Amniotic stem cell (primary cell): ENCODE measurements at regions not wholly inside any gene's neighbourhood (a gene's known extent, or its start where the extent isn't known, plus 50 kb on each side); places are given as distances from the start of the nearest gene placed in this dataset.

Experiments
- DNase-seq: peaks from one replicate; lab custom pipeline; 2025; lab: John Stamatoyannopoulos, UW

DNA sequence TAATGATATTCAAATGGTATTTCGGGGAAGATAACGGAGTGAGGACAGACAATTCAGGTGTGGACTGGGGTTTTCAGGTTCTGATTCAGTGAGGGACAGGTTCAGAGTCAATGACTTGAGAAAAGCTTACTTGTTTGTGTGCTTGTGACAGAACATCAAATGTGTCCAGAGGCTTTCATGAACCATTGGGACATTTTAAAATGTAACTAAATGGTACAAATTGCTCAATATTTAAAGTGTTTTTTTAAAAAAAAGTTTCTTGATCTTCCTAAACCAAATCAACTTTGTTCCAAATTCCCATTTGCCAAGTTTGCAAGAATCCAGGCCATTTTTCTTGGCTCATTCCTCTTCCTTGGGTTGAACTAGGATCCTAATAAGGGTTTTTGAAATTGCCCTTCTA is 59.4 kb upstream of the BZW1 start:
- no peak for DNase-seq

DNA sequence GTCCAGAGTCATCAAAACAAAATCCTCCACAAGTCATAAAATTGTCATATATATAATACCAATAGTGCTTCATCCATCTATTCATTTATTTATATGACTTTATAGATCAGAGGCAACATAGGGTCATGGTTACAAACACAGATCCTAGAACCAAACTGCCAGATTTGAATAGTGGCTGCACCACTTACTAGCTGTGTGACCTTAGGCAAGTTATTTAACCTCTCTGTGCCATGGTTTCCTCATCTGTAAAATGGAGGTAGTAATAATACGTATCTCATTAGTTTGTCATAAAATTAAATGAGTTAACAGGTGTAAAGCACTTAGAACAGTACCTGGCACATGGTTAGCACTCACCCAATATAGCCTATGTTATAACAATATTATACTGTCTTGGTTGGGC is 58.9 kb upstream of the BZW1 start:
- no peak for DNase-seq

DNA sequence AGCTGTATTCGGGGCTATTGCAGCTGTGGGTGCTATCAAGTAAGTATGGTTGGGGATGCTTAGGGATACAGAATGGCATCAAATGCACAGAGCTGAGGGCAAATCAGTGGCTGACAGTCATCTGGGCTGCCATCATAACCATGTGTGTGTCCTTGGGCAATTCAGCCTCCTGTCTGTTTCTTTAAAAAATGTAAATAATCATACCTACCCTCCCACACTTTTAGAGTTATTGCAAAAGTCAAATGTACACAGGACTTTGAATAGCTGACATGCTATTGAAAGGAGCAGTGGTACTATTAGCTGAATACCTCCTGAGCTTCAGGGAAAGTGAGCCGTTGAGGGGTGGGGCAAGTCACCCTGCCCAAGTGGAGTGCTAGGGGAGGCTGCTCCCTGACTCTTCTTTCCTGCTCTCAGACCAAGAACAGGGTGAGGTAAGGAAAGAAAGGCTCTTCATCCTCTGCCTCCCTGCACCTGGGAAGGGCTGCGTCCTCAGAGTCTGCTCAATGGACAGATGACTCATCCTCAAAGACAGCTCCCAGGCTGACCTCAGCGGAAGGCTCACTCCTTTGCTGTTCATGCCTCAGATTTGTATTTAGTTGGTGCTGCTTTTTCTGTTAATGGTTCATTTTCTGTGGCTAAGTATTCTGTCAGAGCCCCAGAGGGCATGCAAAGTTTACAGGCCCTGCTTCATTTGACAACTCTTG is 54.9 kb upstream of the BZW1 start:
- DNase-seq, result peak; percentile 52

DNA sequence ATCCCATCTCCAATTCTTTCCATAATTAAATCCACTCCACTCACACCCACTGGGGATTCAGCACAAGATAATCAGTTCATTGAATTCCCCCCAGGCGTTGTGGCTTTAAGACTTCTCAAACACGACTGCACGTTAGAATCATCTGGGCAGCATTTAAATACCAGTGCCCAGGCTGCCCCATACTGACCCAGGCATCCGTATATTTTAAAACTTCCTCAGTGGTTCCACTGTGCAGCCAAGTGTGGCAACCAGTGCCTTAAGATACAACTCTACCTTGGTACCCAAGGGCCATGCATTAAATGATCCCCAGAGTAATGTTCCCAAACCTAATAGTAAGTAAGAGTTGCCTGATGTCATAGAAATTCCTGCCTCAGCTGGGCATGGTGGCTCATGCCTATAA is 54.3 kb upstream of the BZW1 start:
- no peak for DNase-seq

DNA sequence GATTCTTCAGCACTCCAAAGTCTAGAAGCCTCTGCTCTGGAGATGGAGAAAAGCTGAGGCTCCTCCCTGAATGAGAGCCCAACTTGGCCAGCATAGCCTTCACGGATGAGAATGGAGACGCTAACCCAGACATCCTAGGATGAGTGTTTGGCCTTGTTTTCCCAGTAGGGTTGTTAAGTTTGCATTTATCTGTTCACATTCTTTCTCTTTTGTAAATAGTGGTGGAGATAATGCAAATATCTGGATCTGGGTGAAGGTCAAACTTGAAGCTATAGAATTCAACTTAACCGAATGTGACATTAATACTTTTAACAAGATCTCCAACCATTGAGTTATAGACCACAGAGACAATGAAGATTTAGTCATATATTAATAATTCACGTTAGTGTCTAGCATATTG is 53.4 kb upstream of the BZW1 start:
- DNase-seq, result no peak

DNA sequence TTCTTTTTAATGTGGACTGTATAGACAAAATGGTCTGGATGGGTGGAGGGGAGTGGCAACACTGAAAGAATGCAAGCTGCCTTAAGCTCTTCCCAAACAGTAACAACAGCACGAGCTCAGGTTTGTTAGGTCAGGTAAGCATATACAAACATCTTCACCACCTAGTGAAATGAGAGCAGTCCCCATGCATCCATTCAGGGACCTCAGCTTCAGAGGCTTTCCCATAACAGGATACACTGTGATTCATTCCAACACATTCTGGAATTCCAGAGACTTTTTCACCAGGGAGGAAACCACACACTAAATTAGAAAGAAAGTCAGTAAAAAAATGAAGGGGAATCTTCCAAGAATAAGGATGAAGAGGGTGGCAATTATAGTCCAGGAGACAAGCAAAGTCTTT is 50.4 kb upstream of the BZW1 start:
- DNase-seq, result no peak
